Fibroblast of skin of scalp (primary cell): ENCODE measurements at regions not wholly inside any gene's neighbourhood (a gene's known extent, or its start where the extent isn't known, plus 50 kb on each side); places are given as distances from the start of the nearest gene placed in this dataset.

Experiments
- DNase-seq: peaks from one replicate; pipeline ENCODE4 v3.0.0-alpha.2; 2013

DNA sequence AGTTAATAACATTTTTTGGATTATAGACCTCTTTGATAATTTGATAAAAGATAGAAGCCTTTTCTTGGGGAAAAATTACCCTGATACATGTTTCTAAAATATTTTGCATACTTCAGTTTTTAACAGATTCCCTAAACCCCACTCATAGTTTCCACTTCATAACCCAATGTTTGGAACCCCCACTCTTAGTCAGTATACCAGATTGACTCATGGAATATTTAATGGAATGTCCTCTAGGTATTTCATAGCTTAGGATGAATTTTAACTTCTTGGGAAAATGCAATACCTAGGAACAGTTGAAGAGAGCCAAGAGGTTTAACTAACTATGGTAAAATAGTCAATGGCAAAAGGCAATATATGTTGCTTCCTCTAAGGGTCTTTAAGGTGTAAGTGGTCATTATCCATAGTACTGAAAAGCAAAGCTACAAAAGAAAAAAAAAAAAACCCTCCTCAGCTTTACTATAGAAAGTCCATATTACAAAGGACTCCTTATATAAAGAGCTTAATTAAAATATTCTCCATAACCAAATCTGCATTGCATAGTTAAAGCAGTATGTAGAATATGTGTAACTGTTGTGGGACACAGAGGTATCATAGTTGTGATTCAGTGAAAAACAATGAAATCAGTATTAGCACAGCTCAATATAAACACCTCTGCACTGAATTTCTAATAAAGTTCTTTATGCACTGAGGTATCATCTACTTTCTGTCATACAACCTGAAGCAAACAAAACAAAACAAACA is 159.9 kb downstream of the PCDH7 start:
- DNase-seq, result peak; percentile 29

- DNase-seq, result no peak
Observed at GRCh38 chr4:30881985-30882384, 161.8 kb downstream of the PCDH7 start.

DNA sequence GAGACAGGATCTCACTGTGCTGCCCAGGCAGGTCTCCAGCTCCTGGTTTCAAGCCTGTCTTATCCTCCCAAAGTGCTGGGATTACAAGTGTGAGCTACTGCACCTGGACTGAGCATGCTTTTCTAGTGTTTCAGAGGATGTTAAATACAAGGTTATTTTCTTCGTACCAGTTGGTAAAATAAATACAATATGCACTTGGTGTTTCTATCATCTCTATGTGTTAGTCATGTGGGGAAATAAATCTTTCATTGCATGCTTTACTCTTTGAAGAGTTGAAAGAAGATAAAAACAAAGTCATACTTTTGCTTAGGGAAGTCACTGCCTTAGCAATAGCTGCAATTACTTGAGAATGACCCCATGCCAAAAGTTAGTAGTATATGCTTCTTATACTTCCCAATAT is 162.3 kb downstream of the PCDH7 start:
- no peak for DNase-seq

DNA sequence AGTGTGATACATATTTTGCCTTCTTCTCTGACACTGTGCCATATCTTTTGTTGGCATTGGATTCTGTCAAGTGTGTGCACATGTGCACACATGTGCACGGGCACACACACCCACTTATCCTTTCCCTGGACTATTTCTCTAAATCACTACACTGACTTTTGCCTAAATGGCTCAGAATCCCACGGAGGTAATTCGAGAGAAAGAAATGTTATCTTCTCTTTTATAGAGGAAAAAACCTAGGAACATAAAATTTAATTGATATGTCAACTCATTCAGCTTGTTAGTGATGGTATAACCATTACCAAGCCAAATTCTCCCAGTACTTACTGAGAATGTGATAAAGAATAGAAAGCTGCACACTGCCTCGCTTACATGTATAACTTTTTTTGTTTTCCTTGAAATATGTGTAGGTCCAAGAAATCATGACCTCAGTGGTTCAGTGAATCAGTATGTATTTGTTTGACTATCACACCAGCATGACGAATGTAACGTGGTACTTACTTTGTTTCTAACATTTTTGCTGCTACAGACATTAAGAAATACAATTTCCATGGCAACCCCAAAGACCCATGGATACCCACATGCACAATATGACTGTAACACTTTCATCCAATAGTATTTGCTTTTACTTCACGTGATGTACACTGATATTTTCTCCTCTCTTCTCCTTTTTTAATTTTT is 163.0 kb downstream of the PCDH7 start:
- no peak for DNase-seq

GRCh38 chr4:30901461-30902451 is 181.6 kb downstream of the PCDH7 start:
- no peak for DNase-seq

- peak; percentile 44 for DNase-seq
Observed at GRCh38 chr4:30903502-30904214, 183.5 kb downstream of the PCDH7 start.

- DNase-seq, result no peak
Observed at GRCh38 chr4:30904215-30904555, 184.0 kb downstream of the PCDH7 start.

GRCh38 chr4:30904588-30904987 is 184.4 kb downstream of the PCDH7 start:
- no peak for DNase-seq

- peak; percentile 31 for DNase-seq
Observed at GRCh38 chr4:30912098-30912714, 192.0 kb downstream of the PCDH7 start.

DNA sequence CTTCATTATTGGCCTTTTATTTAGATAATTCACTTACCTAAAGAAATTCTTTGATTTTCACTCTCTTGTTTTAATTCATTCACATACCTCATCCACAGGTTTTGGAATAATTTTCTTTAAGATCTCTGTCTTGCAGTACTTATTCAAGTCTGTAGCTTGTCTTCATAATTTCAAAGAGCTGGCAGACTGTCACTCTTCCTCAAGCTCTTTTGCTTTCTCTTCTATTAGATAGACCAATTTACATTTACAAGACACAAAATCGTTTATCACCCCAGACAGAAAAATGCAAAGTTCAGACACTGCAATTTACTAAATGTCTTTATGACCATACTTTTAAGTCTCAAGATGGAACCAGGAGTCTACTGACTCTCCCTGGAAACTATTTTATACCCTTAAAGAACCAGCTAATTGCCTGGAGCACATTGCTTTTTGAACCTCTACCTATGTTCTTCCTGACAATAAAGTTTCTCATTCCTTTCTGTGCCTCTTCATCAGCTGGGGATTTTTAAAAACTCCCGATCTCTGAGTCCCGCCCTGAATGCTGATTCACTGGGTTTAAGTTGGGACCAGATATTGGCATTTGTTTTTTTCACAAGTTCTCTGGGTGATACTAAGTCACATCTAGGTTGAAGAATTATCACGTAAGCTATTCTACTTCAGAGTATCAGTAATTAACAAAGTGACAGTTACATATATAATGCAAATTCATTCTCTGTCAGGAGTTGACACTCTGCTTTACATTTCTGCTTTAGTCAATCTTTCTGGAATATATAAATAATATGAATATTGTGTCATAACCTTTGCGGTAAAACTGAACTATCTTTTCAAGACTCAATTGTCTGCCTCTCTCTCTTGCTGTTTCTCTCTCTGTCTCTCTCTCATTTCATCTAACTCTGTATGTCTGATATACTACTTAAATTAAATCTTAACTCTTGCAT is 196.4 kb downstream of the PCDH7 start:
- DNase-seq, result no peak

- DNase-seq, result no peak
Observed at GRCh38 chr4:30917946-30918345, 197.8 kb downstream of the PCDH7 start.

DNA sequence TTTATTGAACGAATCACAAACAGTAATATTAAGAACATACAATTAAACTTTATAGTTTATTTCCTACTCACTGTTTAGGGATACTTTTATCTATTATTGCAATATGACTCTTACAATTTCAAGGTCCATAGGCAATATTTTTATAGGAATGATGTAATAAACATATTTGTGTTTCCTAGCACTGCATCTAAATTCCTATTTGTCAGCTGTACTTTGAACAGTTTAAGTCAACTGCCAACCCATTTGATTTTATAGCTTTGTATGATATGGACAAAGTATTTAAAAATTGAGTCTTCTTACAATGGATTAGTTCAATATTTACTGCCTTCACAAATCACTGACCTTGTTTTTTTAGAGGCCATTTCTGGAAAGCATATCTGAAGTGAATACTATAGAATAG is 199.3 kb downstream of the PCDH7 start:
- no peak for DNase-seq

GRCh38 chr4:30920043-30920442 is 199.9 kb downstream of the PCDH7 start:
- no peak for DNase-seq

GRCh38 chr4:30922625-30923024 is 202.5 kb downstream of the PCDH7 start:
- DNase-seq, result no peak

- no peak for DNase-seq
Observed at GRCh38 chr4:30924495-30924894, 204.3 kb downstream of the PCDH7 start.

- DNase-seq, result no peak
Observed at GRCh38 chr4:30929649-30930048, 209.5 kb downstream of the PCDH7 start.

DNA sequence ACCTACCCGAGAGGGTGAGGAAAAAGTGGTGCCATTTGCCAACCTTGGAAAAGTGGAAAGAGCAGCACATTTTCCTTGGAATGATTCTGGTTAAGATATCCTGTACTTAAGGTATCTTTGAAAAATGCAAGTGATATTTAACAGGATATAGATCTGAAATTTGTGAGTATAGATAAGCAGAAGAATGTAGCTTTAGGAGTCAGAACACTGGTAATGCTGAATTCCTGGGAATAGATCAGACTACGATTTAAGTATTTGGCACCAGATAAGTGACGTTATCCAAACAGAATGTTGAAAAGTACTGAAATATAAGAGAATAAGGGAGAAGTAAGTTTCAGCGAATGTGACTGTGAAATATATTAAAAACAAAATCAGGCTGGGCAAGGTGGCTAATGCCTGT is 210.1 kb downstream of the PCDH7 start:
- DNase-seq, result no peak

- no peak for DNase-seq
Observed at GRCh38 chr4:30932581-30932980, 212.4 kb downstream of the PCDH7 start.

DNA sequence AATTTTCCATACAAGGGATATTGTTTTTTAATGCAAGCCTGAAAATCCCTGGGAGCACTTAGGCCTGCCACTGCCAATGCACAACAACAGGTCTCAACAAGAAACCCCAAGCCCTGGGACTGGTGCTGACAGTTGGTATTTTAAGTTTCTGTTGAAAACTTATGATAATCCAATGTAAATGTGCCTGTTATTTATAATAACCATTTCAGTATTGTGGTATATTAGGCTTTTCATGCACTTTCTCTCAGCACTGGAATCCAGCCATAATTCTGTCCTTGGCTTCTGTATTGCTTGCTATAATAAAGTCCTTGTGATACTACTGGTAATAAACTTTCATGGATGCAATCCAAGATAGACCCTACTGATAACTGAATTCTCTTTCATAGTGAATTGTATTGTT is 218.9 kb downstream of the PCDH7 start:
- no peak for DNase-seq

DNA sequence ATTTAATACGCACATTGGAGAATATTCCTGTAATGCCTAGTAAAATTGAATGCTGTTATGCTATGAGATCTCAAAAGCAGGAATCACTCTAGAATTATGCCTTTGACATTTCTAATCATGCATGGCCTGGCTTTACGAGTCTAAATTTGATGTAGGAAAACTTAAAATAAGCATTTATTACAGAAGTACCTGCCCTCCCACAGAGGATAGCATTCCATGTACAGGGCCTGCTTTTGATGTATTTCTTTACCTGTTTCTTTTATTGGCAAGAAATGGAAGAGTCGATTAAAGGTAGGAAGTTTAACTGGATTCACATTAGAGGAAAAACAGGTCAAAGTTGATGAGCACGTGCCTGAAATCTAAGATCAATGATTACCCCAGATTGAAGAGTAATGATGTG is 219.5 kb downstream of the PCDH7 start:
- no peak for DNase-seq

- no peak for DNase-seq
Observed at GRCh38 chr4:30941641-30942040, 221.5 kb downstream of the PCDH7 start.
